HepG2 (cell line): ENCODE measurements at regions not wholly inside any gene's neighbourhood (a gene's known extent, or its start where the extent isn't known, plus 50 kb on each side); places are given as distances from the start of the nearest gene placed in this dataset.

Experiments
- ATAC-seq: fragments of 200-7000 bp; cut with Tn5 transposase; 3 replicates; pipeline ENCODE4 v1.9.1; 2020; ENCODE audit warnings: mild to moderate bottlenecking, moderate library complexity
- BruUV-seq: library from RNA; stranded (reverse); fragments of 400-500 nt; replicated peaks from 2 replicates; lab custom pipeline; 2021; lab: Mats Ljungman, UMichigan
- CTCF ChIA-PET: fragments of 300-600 bp; formaldehyde crosslinking; extraction: SDS; loops from one replicate; lab custom pipeline; 2021; ENCODE audit warnings: low total read pairs, inconsistent platforms, low intra/inter-chr PET ratio; lab: Yijun Ruan, JAX
- POLR2A ChIA-PET: fragments of 350-600 bp; sonication (Branson Sonifier 250); formaldehyde crosslinking; loops from one replicate; lab custom pipeline; 2020; ENCODE audit warnings: antibody characterized with exemption, inconsistent platforms; lab: Yijun Ruan, JAX
- DNase-seq: peaks from one replicate; pipeline ENCODE4 v3.0.0-alpha.2; 2015; ENCODE audit warnings: low spot score
- FAIRE-seq: peaks from 3 replicates; lab custom pipeline; 2011; peaks lifted over from hg19 to GRCh38; lab: Jason Lieb, UNC
- H2AFZ ChIP-seq: one replicate; pipeline ENCODE4 v1.6.1; 2011; ENCODE audit warnings: low read length, inconsistent platforms
- H3K27ac ChIP-seq: fragments of 300-600 bp; 3 replicates; pipeline ENCODE4 v1.8.0; 2011; ENCODE audit warnings: mixed run types, mild to moderate bottlenecking, mixed read lengths, low read length, inconsistent platforms; ENCODE audit not compliant: insufficient read depth; ENCODE audit errors: extremely low read length
- H3K27me3 ChIP-seq, 2 experiments: fragments of 200-600 bp in 1 of 2; 2 replicates in 1 of 2; 3 replicates in 1 of 2; pipeline versions ENCODE4 v1.6.0 to v1.8.0; 2011; ENCODE audit warnings: low read length in 2 of 2, mild to moderate bottlenecking in 2 of 2, moderate library complexity in 2 of 2, inconsistent platforms in 1 of 2; ENCODE audit not compliant: insufficient read depth in 2 of 2, control insufficient read depth in 1 of 2
- H3K36me3 ChIP-seq, 2 experiments: fragments of 200-600 bp in 1 of 2; replicated peaks in 1 of 2; 2 replicates in 1 of 2; 3 replicates in 1 of 2; pipeline versions ENCODE4 v1.5.1 to v1.8.0; 2011; ENCODE audit warnings: low read length in 2 of 2, inconsistent platforms in 1 of 2; ENCODE audit not compliant: insufficient read depth in 2 of 2, control insufficient read depth in 1 of 2
- H3K4me1 ChIP-seq: 2 replicates; pipeline ENCODE4 v1.5.1; 2012; ENCODE audit warnings: low read length, inconsistent platforms; ENCODE audit not compliant: insufficient read depth
- H3K4me2 ChIP-seq: 2 replicates; pipeline ENCODE4 v1.6.0; 2011; ENCODE audit warnings: low read depth, low read length, inconsistent platforms
- H3K4me3 ChIP-seq, 3 experiments: fragments of 200-600 bp in 1 of 3; sonication (generic), shearing (Covaris generic) in 1 of 3; replicated peaks in 1 of 3; 2 replicates each; pipeline ENCODE4 v1.5.1; 2011 to 2016; ENCODE audit warnings: low read length in 3 of 3, inconsistent platforms in 2 of 3, low read depth in 2 of 3, mild to moderate bottlenecking in 2 of 3, control low read depth in 1 of 3, mixed read lengths in 1 of 3; ENCODE audit not compliant: insufficient read depth in 1 of 3
- H3K79me2 ChIP-seq: one replicate; pipeline ENCODE4 v1.6.1; 2011; ENCODE audit warnings: low read length, inconsistent platforms; ENCODE audit not compliant: insufficient read depth
- H3K9ac ChIP-seq: 2 replicates; pipeline ENCODE4 v1.6.0; 2011; ENCODE audit warnings: mild to moderate bottlenecking, low read depth, low read length, inconsistent platforms; ENCODE audit not compliant: insufficient read depth
- H3K9me3 ChIP-seq: 2 replicates; pipeline ENCODE4 v1.5.1; 2012; ENCODE audit warnings: mild to moderate bottlenecking, low read length
- H4K20me1 ChIP-seq: 2 replicates; pipeline ENCODE4 v1.6.0; 2011; ENCODE audit warnings: inconsistent platforms, mild to moderate bottlenecking, low read length, moderate library complexity; ENCODE audit not compliant: insufficient read depth
- BRD4 ChIP-seq: sonication (generic); formaldehyde crosslinking; IDR thresholded peaks from 2 replicates; pipeline ENCODE4 v1.4.0; 2020; ENCODE audit warnings: missing genetic modification reagents
- KLF6 ChIP-seq: IDR thresholded peaks from 2 replicates; pipeline ENCODE4 v1.8.0; 2016; ENCODE audit warnings: missing biosample characterization, missing genetic modification reagents
- MATR3 ChIP-seq: sonication (generic); formaldehyde crosslinking; IDR thresholded peaks from 2 replicates; pipeline ENCODE4 v1.4.0; 2020; ENCODE audit warnings: missing genetic modification reagents
- SKI ChIP-seq: fragments of 450-650 bp; IDR thresholded peaks from one replicate; pipeline ENCODE4 v1.6.1; 2018; ENCODE audit warnings: mild to moderate bottlenecking; ENCODE audit not compliant: partially characterized antibody
- SMAD9 ChIP-seq: sonication (generic); formaldehyde crosslinking; IDR thresholded peaks from 2 replicates; pipeline ENCODE4 v1.5.1; 2020; ENCODE audit warnings: mild to moderate bottlenecking, missing genetic modification reagents
- ZFYVE20 ChIP-seq: sonication (generic); formaldehyde crosslinking; IDR thresholded peaks from 2 replicates; pipeline ENCODE4 v1.8.0; 2023; ENCODE audit warnings: low read depth, mild to moderate bottlenecking, moderate library complexity, missing genetic modification reagents, borderline replicate concordance
- ZNF468 ChIP-seq: sonication (generic); formaldehyde crosslinking; IDR thresholded peaks from 2 replicates; pipeline ENCODE4 v1.8.0; 2022; ENCODE audit warnings: mild to moderate bottlenecking, moderate library complexity, missing genetic modification reagents
- WGBS: methylation state at CpG from one replicate; pipeline ENCODE4 v1.1.6; 2017; ENCODE audit warnings: low lambda C conversion rate; 5-methylcytosine and 5-hydroxymethylcytosine counted together
- in situ Hi-C: cut with HindIII; loops from 2 replicates; pipeline ENCODE4 v1.10.0; 2017; ENCODE audit warnings: low pct_unique_long_range_greater_than_20kb; ENCODE audit not compliant: extremely low pct_ligation_motif_present
- intact Hi-C: fragments of 100-400 bp; cut with micrococcal nuclease; formaldehyde crosslinking; loops from one replicate; pipeline ENCODE4 v1.10.0; 2022; ENCODE audit not compliant: unreplicated experiment
- TF ChIP-seq, protein P1 (sequence below): sonication (generic); formaldehyde crosslinking; IDR thresholded peaks from 2 replicates; pipeline ENCODE4 v1.5.0; 2020; ENCODE audit warnings: mild to moderate bottlenecking, missing genetic modification reagents, borderline replicate concordance
- TF ChIP-seq, protein P2 (sequence below): sonication (generic); formaldehyde crosslinking; IDR thresholded peaks from 2 replicates; pipeline ENCODE4 v1.4.0; 2020; ENCODE audit warnings: mild to moderate bottlenecking, missing genetic modification reagents

DNA sequence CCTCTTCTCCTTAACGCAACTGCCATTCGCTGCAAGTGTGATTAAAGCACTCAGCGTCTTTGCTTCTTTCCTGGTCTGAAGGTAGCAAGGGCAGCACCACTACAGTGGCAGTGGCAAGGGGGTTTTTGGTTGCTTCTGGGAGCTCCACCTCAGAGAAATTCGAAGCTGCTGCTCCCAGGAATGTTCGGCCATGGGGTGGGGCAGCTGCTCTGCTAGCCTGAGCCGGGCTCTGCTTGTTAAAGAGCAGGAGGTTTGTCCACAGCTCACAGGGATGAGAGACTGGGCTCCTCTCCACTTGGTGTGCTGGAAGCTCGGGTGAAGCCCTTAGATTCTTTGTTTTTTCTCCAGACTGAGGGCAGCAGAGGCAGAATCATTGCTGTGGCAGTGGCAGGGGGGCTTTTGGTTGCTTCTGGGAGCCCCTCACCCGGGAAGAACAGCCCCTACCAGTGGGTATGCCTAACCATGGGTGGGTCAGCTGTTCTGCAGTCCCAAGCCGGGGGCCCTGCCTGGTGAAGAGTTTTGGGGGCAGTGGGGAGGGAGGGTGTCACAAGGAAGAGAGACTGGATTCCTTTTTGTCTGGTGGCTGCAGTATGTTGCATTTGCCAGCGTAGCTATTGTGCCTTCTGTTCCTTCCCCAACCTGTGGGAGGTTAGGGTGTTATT is 340.2 kb downstream of the AEBP2 start:
- POLR2A ChIA-PET: no interaction called here

DNA sequence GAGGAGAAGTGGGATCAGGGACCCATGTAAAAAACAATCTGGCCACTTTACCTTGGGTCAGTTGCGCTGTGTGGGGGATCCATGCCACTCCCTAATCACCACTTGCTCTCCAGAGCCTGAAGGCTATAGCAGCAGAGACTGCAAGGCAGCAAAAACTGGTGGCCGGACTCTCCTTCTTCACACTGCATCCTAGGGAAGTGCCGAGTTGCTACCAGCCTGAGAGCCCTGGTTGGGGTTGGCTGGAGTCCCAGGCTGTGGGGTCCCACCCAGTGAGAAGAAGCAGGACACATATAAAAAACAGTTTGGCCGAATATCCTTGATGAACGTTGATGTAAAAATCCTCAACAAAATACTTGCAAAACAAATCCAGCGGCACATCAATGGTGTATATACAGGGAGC is 341.2 kb downstream of the AEBP2 start:
- no TSS peak for BruUV-seq
- in situ Hi-C loops: no loop called here
- intact Hi-C loops: no loop called here
- H2AFZ ChIP-seq: no peak overlapping the region
- H3K4me1 ChIP-seq: no peaks in the 10 kb centered on the region
- H3K27ac ChIP-seq: no peak overlapping the region
- H3K4me2 ChIP-seq: no peak overlapping the region
- H3K9me3 ChIP-seq: no peaks in the 10 kb centered on the region
- no peaks in the 10 kb centered on the region for H3K27me3 ChIP-seq
- no peak overlapping the region for H3K4me3 ChIP-seq
- no peak overlapping the region for H3K9ac ChIP-seq
- CTCF ChIA-PET: no interaction called here
- FAIRE-seq (no peak), DNase-seq (no peak), ATAC-seq (no peak)
- POLR2A ChIA-PET: no interaction called here
- no peaks in the 10 kb centered on the region for H4K20me1 ChIP-seq
- H3K36me3 ChIP-seq: no peaks in the 10 kb centered on the region
- H3K79me2 ChIP-seq: no peaks in the 10 kb centered on the region
- 21% methylated on average over 6 of the region's 6 CpGs for WGBS
- TF ChIP-seq, protein P1, sequence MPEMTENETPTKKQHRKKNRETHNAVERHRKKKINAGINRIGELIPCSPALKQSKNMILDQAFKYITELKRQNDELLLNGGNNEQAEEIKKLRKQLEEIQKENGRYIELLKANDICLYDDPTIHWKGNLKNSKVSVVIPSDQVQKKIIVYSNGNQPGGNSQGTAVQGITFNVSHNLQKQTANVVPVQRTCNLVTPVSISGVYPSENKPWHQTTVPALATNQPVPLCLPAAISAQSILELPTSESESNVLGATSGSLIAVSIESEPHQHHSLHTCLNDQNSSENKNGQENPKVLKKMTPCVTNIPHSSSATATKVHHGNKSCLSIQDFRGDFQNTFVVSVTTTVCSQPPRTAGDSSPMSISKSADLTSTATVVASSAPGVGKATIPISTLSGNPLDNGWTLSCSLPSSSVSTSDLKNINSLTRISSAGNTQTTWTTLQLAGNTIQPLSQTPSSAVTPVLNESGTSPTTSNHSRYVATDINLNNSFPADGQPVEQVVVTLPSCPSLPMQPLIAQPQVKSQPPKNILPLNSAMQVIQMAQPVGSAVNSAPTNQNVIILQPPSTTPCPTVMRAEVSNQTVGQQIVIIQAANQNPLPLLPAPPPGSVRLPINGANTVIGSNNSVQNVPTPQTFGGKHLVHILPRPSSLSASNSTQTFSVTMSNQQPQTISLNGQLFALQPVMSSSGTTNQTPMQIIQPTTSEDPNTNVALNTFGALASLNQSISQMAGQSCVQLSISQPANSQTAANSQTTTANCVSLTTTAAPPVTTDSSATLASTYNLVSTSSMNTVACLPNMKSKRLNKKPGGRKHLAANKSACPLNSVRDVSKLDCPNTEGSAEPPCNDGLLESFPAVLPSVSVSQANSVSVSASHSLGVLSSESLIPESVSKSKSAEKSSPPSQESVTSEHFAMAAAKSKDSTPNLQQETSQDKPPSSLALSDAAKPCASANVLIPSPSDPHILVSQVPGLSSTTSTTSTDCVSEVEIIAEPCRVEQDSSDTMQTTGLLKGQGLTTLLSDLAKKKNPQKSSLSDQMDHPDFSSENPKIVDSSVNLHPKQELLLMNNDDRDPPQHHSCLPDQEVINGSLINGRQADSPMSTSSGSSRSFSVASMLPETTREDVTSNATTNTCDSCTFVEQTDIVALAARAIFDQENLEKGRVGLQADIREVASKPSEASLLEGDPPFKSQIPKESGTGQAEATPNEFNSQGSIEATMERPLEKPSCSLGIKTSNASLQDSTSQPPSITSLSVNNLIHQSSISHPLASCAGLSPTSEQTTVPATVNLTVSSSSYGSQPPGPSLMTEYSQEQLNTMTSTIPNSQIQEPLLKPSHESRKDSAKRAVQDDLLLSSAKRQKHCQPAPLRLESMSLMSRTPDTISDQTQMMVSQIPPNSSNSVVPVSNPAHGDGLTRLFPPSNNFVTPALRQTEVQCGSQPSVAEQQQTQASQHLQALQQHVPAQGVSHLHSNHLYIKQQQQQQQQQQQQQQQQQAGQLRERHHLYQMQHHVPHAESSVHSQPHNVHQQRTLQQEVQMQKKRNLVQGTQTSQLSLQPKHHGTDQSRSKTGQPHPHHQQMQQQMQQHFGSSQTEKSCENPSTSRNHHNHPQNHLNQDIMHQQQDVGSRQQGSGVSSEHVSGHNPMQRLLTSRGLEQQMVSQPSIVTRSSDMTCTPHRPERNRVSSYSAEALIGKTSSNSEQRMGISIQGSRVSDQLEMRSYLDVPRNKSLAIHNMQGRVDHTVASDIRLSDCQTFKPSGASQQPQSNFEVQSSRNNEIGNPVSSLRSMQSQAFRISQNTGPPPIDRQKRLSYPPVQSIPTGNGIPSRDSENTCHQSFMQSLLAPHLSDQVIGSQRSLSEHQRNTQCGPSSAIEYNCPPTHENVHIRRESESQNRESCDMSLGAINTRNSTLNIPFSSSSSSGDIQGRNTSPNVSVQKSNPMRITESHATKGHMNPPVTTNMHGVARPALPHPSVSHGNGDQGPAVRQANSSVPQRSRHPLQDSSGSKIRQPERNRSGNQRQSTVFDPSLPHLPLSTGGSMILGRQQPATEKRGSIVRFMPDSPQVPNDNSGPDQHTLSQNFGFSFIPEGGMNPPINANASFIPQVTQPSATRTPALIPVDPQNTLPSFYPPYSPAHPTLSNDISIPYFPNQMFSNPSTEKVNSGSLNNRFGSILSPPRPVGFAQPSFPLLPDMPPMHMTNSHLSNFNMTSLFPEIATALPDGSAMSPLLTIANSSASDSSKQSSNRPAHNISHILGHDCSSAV (CRISPR knock-in tag): no peak

More for the DNA sequence above, 340.2 kb downstream of the AEBP2 start:
- Histone ChIP-seq H3K9me3 (no peaks in the 10 kb centered on the region), H3K4me2 (no peak overlapping the region), H3K27me3 (no peaks in the 10 kb centered on the region), H2AFZ (no peak overlapping the region), H3K4me1 (no peaks in the 10 kb centered on the region), H3K4me3 (no peak overlapping the region), H3K27ac (no peak overlapping the region), H3K9ac (no peak overlapping the region), H3K36me3 (no peaks in the 10 kb centered on the region), H3K79me2 (no peaks in the 10 kb centered on the region), H4K20me1 (no peaks in the 10 kb centered on the region)
- BruUV-seq: no TSS peak
- FAIRE-seq (no peak), ATAC-seq (no peak; the same call in 2 of the 3 replicates), DNase-seq (no peak)
- 0% methylated on average over 1 of the region's 10 CpGs for WGBS
- in situ Hi-C loops: no loop called here
- intact Hi-C loops: no loop called here
- TF ChIP-seq SKI: no peak
- TF ChIP-seq, protein P2, sequence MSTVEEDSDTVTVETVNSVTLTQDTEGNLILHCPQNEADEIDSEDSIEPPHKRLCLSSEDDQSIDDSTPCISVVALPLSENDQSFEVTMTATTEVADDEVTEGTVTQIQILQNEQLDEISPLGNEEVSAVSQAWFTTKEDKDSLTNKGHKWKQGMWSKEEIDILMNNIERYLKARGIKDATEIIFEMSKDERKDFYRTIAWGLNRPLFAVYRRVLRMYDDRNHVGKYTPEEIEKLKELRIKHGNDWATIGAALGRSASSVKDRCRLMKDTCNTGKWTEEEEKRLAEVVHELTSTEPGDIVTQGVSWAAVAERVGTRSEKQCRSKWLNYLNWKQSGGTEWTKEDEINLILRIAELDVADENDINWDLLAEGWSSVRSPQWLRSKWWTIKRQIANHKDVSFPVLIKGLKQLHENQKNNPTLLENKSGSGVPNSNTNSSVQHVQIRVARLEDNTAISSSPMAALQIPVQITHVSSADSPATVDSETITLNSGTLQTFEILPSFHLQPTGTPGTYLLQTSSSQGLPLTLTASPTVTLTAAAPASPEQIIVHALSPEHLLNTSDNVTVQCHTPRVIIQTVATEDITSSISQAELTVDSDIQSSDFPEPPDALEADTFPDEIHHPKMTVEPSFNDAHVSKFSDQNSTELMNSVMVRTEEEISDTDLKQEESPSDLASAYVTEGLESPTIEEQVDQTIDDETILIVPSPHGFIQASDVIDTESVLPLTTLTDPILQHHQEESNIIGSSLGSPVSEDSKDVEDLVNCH (CRISPR knock-in tag): no peak
- no peak for TF ChIP-seq BRD4 (CRISPR knock-in tag)
- TF ChIP-seq KLF6: no peak
- no peak for TF ChIP-seq SMAD9 (CRISPR knock-in tag)
- TF ChIP-seq ZNF468: no peak
- TF ChIP-seq MATR3 (CRISPR knock-in tag): no peak
- no peak for TF ChIP-seq ZFYVE20
- CTCF ChIA-PET: no interaction called here
